HCT116 (cell line): ENCODE measurements at regions not wholly inside any gene's neighbourhood (a gene's known extent, or its start where the extent isn't known, plus 50 kb on each side); places are given as distances from the start of the nearest gene placed in this dataset.

Experiments used
- ATAC-seq: fragments of 200-7000 bp; cut with Tn5 transposase; 2 replicates; pipeline ENCODE4 v1.9.1; 2020; ENCODE audit warnings: mild to moderate bottlenecking, moderate library complexity
- BruUV-seq: library from RNA; stranded (reverse); fragments of 400-500 nt; replicated peaks from 2 replicates; lab custom pipeline; 2021; lab: Mats Ljungman, UMichigan
- CTCF ChIA-PET: fragments of 300-600 bp; sonication (Branson Sonifier 250); formaldehyde crosslinking; loops from one replicate; lab custom pipeline; 2021; ENCODE audit warnings: antibody characterized with exemption; lab: Charles Lee
- POLR2A ChIA-PET: fragments of 300-600, 350-600 bp; sonication (Branson Sonifier 250); formaldehyde crosslinking; loops from one replicate; lab custom pipeline; 2021; ENCODE audit warnings: antibody characterized with exemption; lab: Charles Lee
- RAD21 ChIA-PET, 2 experiments: fragments of 300-600 bp; sonication (Branson Sonifier 250); formaldehyde crosslinking; loops; one replicate each; lab custom pipeline; 2023; ENCODE audit warnings: low total read pairs in 2 of 2; ENCODE audit not compliant: uncharacterized antibody in 2 of 2, unreplicated experiment in 2 of 2, low non-redundant PET in 1 of 2; lab: Charles Lee
- DNase-seq: peaks from one replicate; pipeline ENCODE4 v3.0.0-alpha.2; 2010; ENCODE audit warnings: low read depth, low spot score
- H2AFZ ChIP-seq: fragments of 200-600 bp; shearing (Covaris generic), sonication (generic); 2 replicates; pipeline ENCODE4 v1.6.1; 2017; ENCODE audit warnings: low read depth, mixed run types, mixed read lengths, antibody characterized with exemption, low read length; ENCODE audit not compliant: poor library complexity, severe bottlenecking
- H3K27ac ChIP-seq: 2 replicates; pipeline ENCODE4 v1.5.1; 2012; ENCODE audit warnings: low read depth, low read length
- H3K27me3 ChIP-seq: fragments of 200-600 bp; sonication (generic); 2 replicates; pipeline ENCODE4 v1.6.1; 2016; ENCODE audit warnings: mixed run types, low read length, mixed read lengths; ENCODE audit not compliant: insufficient read depth
- H3K36me3 ChIP-seq, 2 experiments: fragments of 200-500 bp in 1 of 2; fragments of 200-600 bp in 1 of 2; sonication (Bioruptor generic) in 1 of 2; sonication (generic) in 1 of 2; 2 replicates each; pipeline versions ENCODE4 v1.5.1 to v1.6.1; 2014 to 2016; ENCODE audit warnings: low read length in 2 of 2, inconsistent platforms in 1 of 2, mixed read lengths in 1 of 2, mixed run types in 1 of 2; ENCODE audit not compliant: insufficient read depth in 2 of 2, control insufficient read depth in 1 of 2
- H3K4me1 ChIP-seq, 2 experiments: fragments of 200-600 bp in 1 of 2; sonication (generic) in 1 of 2; 2 replicates each; pipeline versions ENCODE4 v1.5.1 to v1.6.1; 2012 to 2017; ENCODE audit warnings: low read length in 2 of 2, inconsistent platforms in 1 of 2, mild to moderate bottlenecking in 1 of 2, mixed read lengths in 1 of 2, mixed run types in 1 of 2, moderate library complexity in 1 of 2; ENCODE audit not compliant: insufficient read depth in 2 of 2, control insufficient read depth in 1 of 2
- H3K4me2 ChIP-seq: fragments of 200-600 bp; sonication (generic); 2 replicates; pipeline ENCODE4 v1.6.1; 2017; ENCODE audit warnings: mixed run types, low read length, mixed read lengths
- H3K4me3 ChIP-seq, 2 experiments: fragments of 200-600 bp in 1 of 2; sonication (generic) in 1 of 2; replicated peaks in 1 of 2; 2 replicates each; pipeline ENCODE4 v1.5.1; 2011 to 2016; ENCODE audit warnings: low read length in 2 of 2, control low read depth in 1 of 2, low read depth in 1 of 2, mild to moderate bottlenecking in 1 of 2, mixed read lengths in 1 of 2, mixed run types in 1 of 2
- H3K79me2 ChIP-seq: fragments of 200-600 bp; sonication (generic); 2 replicates; pipeline ENCODE4 v1.6.1; 2017; ENCODE audit warnings: mild to moderate bottlenecking, mixed run types, low read length, moderate library complexity, mixed read lengths; ENCODE audit not compliant: insufficient read depth
- H3K9ac ChIP-seq: fragments of 200-600 bp; sonication (generic); 2 replicates; pipeline ENCODE4 v1.6.1; 2016; ENCODE audit warnings: low read length, mixed read lengths
- H3K9me2 ChIP-seq: fragments of 200-600 bp; sonication (generic), shearing (Covaris generic); 2 replicates; pipeline ENCODE4 v1.6.1; 2017; ENCODE audit warnings: mixed run types, mild to moderate bottlenecking, moderate library complexity; ENCODE audit not compliant: insufficient read depth
- H3K9me3 ChIP-seq, 2 experiments: fragments of 200-500 bp in 1 of 2; fragments of 200-600 bp in 1 of 2; sonication (Bioruptor generic) in 1 of 2; sonication (generic) in 1 of 2; 2 replicates each; pipeline ENCODE4 v1.6.1; 2014 to 2017; ENCODE audit warnings: low read length in 2 of 2, mixed read lengths in 2 of 2, inconsistent platforms in 1 of 2, low read depth in 1 of 2, mild to moderate bottlenecking in 1 of 2, mixed run types in 1 of 2, moderate library complexity in 1 of 2; ENCODE audit not compliant: control insufficient read depth in 1 of 2, insufficient read depth in 1 of 2
- H4K20me1 ChIP-seq: fragments of 200-600 bp; sonication (generic), shearing (Covaris generic); 2 replicates; pipeline ENCODE4 v1.6.1; 2017; ENCODE audit warnings: mixed run types, mild to moderate bottlenecking, moderate library complexity; ENCODE audit not compliant: insufficient read depth
- CEBPB ChIP-seq: IDR thresholded peaks from 2 replicates; pipeline ENCODE4 v1.6.1; 2012; ENCODE audit warnings: low read depth
- EGR1 ChIP-seq: IDR thresholded peaks from 2 replicates; pipeline ENCODE4 v1.6.1; 2012; ENCODE audit warnings: low read depth
- ELF1 ChIP-seq: IDR thresholded peaks from 2 replicates; pipeline ENCODE4 v1.6.1; 2012; ENCODE audit warnings: low read depth, borderline replicate concordance
- EZH2 ChIP-seq: fragments of 200-600 bp; sonication (generic); IDR thresholded peaks from 2 replicates; pipeline ENCODE4 v1.6.1; 2017; ENCODE audit warnings: antibody characterized with exemption, mixed run types
- EZH2phosphoT487 ChIP-seq: fragments of 200-600 bp; IDR thresholded peaks from 2 replicates; pipeline ENCODE4 v1.6.1; 2018; ENCODE audit warnings: antibody characterized with exemption, borderline replicate concordance
- FOSL1 ChIP-seq: IDR thresholded peaks from 2 replicates; pipeline ENCODE4 v1.6.1; 2012; ENCODE audit warnings: low read depth
- JUND ChIP-seq: IDR thresholded peaks from 2 replicates; pipeline ENCODE4 v1.6.1; 2012
- POLR2AphosphoS5 ChIP-seq: IDR thresholded peaks from 2 replicates; pipeline ENCODE4 v1.6.1; 2011; ENCODE audit warnings: mild to moderate bottlenecking, low read depth, low read length, moderate library complexity
- YY1 ChIP-seq: IDR thresholded peaks from 2 replicates; pipeline ENCODE4 v1.6.1; 2011; ENCODE audit warnings: low read length, low read depth, moderate library complexity, mild to moderate bottlenecking; ENCODE audit not compliant: insufficient replicate concordance; ENCODE audit errors: extremely low read depth
- ZNF274 ChIP-seq: fragments of 200-500 bp; sonication (Bioruptor generic); IDR thresholded peaks from 2 replicates; pipeline ENCODE4 v1.6.1; 2014; ENCODE audit warnings: mild to moderate bottlenecking, low read depth, low read length, inconsistent platforms
- intact Hi-C: fragments of 100-400 bp; cut with micrococcal nuclease; formaldehyde crosslinking; loops from 2 replicates; pipeline ENCODE4 v1.10.0; 2022
- TF ChIP-seq, protein P1 (sequence below), 3 experiments: fragments of 200-600 bp in 1 of 3; sonication (generic) in 1 of 3; IDR thresholded peaks in 2 of 3; conservative IDR thresholded peaks in 1 of 3; 2 replicates each; pipeline ENCODE4 v1.5.1; 2012 to 2017; ENCODE audit warnings: low read depth in 2 of 3, low read length in 2 of 3, antibody characterized with exemption in 1 of 3, borderline replicate concordance in 1 of 3, control low read depth in 1 of 3, mild to moderate bottlenecking in 1 of 3, mixed read lengths in 1 of 3, mixed run types in 1 of 3, moderate library complexity in 1 of 3; ENCODE audit not compliant: insufficient read depth in 1 of 3
- TF ChIP-seq, protein P2 (sequence below): IDR thresholded peaks from 2 replicates; pipeline ENCODE4 v1.6.1; 2011; ENCODE audit warnings: mild to moderate bottlenecking, low read length, moderate library complexity; ENCODE audit not compliant: insufficient replicate concordance; ENCODE audit errors: extremely low read depth
- TF ChIP-seq, protein P3 (sequence below): IDR thresholded peaks from 2 replicates; pipeline ENCODE4 v1.6.1; 2012

DNA sequence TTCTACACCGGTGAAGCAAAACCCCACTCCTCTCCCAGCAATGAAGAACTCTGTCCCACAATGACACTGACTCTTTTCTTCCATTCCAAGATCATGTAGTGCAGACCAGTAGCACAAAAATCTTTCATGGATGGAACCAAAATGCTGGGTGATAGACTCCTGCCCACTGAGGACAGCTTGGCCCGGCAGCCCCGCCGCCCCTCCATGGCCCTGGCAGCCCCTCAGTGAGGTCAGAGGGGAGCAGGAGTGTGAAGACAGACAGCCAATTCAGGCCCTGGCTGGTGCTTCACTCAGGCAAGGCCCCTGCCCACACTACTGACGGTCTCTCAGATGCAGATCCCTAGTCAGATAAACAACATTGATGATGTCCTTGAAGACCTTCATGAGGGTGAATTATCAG is 131.9 kb upstream of the SYNDIG1 start:
- Histone ChIP-seq H3K4me3 (no peak overlapping the region), H2AFZ (no peak overlapping the region), H3K9me2 (no peaks in the 10 kb centered on the region), H3K4me1 (no peaks in the 10 kb centered on the region), H4K20me1 (no peaks in the 10 kb centered on the region), H3K27ac (no peak overlapping the region), H3K4me2 (no peak overlapping the region), H3K27me3 (no peaks in the 10 kb centered on the region), H3K9ac (no peak overlapping the region), H3K36me3 (no peaks in the 10 kb centered on the region), H3K79me2 (no peaks in the 10 kb centered on the region), H3K9me3 (peaks cover 0 to 10% of the 10 kb centered on the region in 2 experiments; a peak in 1 of 4 replicates)
- intact Hi-C loops = no loop called here
- TF ChIP-seq CEBPB (no peak), EZH2 (no peak), EGR1 (no peak), YY1 (no peak), ZNF274 (no peak), EZH2phosphoT487 (no peak), JUND (no peak), ELF1 (no peak), POLR2AphosphoS5 (no peak), FOSL1 (no peak)
- TF ChIP-seq, protein P1, sequence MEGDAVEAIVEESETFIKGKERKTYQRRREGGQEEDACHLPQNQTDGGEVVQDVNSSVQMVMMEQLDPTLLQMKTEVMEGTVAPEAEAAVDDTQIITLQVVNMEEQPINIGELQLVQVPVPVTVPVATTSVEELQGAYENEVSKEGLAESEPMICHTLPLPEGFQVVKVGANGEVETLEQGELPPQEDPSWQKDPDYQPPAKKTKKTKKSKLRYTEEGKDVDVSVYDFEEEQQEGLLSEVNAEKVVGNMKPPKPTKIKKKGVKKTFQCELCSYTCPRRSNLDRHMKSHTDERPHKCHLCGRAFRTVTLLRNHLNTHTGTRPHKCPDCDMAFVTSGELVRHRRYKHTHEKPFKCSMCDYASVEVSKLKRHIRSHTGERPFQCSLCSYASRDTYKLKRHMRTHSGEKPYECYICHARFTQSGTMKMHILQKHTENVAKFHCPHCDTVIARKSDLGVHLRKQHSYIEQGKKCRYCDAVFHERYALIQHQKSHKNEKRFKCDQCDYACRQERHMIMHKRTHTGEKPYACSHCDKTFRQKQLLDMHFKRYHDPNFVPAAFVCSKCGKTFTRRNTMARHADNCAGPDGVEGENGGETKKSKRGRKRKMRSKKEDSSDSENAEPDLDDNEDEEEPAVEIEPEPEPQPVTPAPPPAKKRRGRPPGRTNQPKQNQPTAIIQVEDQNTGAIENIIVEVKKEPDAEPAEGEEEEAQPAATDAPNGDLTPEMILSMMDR (IDR thresholded peaks at IDR 0.05 in 2 of 3, conservative IDR thresholded peaks at IDR 0.05 in 1 of 3; ENCODE audit: borderline replicate concordance in 1 of 3, insufficient read depth in 1 of 3, low read depth in 2 of 3, low read length in 2 of 3) = no peak
- TF ChIP-seq, protein P2, sequence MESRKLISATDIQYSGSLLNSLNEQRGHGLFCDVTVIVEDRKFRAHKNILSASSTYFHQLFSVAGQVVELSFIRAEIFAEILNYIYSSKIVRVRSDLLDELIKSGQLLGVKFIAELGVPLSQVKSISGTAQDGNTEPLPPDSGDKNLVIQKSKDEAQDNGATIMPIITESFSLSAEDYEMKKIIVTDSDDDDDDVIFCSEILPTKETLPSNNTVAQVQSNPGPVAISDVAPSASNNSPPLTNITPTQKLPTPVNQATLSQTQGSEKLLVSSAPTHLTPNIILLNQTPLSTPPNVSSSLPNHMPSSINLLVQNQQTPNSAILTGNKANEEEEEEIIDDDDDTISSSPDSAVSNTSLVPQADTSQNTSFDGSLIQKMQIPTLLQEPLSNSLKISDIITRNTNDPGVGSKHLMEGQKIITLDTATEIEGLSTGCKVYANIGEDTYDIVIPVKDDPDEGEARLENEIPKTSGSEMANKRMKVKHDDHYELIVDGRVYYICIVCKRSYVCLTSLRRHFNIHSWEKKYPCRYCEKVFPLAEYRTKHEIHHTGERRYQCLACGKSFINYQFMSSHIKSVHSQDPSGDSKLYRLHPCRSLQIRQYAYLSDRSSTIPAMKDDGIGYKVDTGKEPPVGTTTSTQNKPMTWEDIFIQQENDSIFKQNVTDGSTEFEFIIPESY = no peak
- TF ChIP-seq, protein P3, sequence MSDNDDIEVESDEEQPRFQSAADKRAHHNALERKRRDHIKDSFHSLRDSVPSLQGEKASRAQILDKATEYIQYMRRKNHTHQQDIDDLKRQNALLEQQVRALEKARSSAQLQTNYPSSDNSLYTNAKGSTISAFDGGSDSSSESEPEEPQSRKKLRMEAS = no peak
- ChIA-PET POLR2A (no interaction called here), CTCF (no interaction called here), RAD21 (no interaction called here)
- DNase-seq (no peak), ATAC-seq (no peak)
- BruUV-seq = no TSS peak
